HCT116 (cell line): ENCODE measurements at regions not wholly inside any gene's neighbourhood (a gene's known extent, or its start where the extent isn't known, plus 50 kb on each side); places are given as distances from the start of the nearest gene placed in this dataset.

ENCODE experiments used
- ATAC-seq: fragments of 200-7000 bp; cut with Tn5 transposase; 2 replicates; pipeline ENCODE4 v1.9.1; 2020; ENCODE audit warnings: mild to moderate bottlenecking, moderate library complexity
- BruUV-seq: library from RNA; stranded (reverse); fragments of 400-500 nt; replicated peaks from 2 replicates; lab custom pipeline; 2021; lab: Mats Ljungman, UMichigan
- CTCF ChIA-PET: fragments of 300-600 bp; sonication (Branson Sonifier 250); formaldehyde crosslinking; loops from one replicate; lab custom pipeline; 2021; ENCODE audit warnings: antibody characterized with exemption; lab: Charles Lee
- POLR2A ChIA-PET: fragments of 300-600, 350-600 bp; sonication (Branson Sonifier 250); formaldehyde crosslinking; loops from one replicate; lab custom pipeline; 2021; ENCODE audit warnings: antibody characterized with exemption; lab: Charles Lee
- RAD21 ChIA-PET, 2 experiments: fragments of 300-600 bp; sonication (Branson Sonifier 250); formaldehyde crosslinking; loops; one replicate each; lab custom pipeline; 2023; ENCODE audit warnings: low total read pairs in 2 of 2; ENCODE audit not compliant: uncharacterized antibody in 2 of 2, unreplicated experiment in 2 of 2, low non-redundant PET in 1 of 2; lab: Charles Lee
- DNase-seq: peaks from one replicate; pipeline ENCODE4 v3.0.0-alpha.2; 2010; ENCODE audit warnings: low read depth, low spot score
- H2AFZ ChIP-seq: fragments of 200-600 bp; shearing (Covaris generic), sonication (generic); 2 replicates; pipeline ENCODE4 v1.6.1; 2017; ENCODE audit warnings: low read depth, mixed run types, mixed read lengths, antibody characterized with exemption, low read length; ENCODE audit not compliant: poor library complexity, severe bottlenecking
- H3K27ac ChIP-seq: 2 replicates; pipeline ENCODE4 v1.5.1; 2012; ENCODE audit warnings: low read depth, low read length
- H3K27me3 ChIP-seq: fragments of 200-600 bp; sonication (generic); 2 replicates; pipeline ENCODE4 v1.6.1; 2016; ENCODE audit warnings: mixed run types, low read length, mixed read lengths; ENCODE audit not compliant: insufficient read depth
- H3K36me3 ChIP-seq, 2 experiments: fragments of 200-500 bp in 1 of 2; fragments of 200-600 bp in 1 of 2; sonication (Bioruptor generic) in 1 of 2; sonication (generic) in 1 of 2; 2 replicates each; pipeline versions ENCODE4 v1.5.1 to v1.6.1; 2014 to 2016; ENCODE audit warnings: low read length in 2 of 2, inconsistent platforms in 1 of 2, mixed read lengths in 1 of 2, mixed run types in 1 of 2; ENCODE audit not compliant: insufficient read depth in 2 of 2, control insufficient read depth in 1 of 2
- H3K4me1 ChIP-seq, 2 experiments: fragments of 200-600 bp in 1 of 2; sonication (generic) in 1 of 2; 2 replicates each; pipeline versions ENCODE4 v1.5.1 to v1.6.1; 2012 to 2017; ENCODE audit warnings: low read length in 2 of 2, inconsistent platforms in 1 of 2, mild to moderate bottlenecking in 1 of 2, mixed read lengths in 1 of 2, mixed run types in 1 of 2, moderate library complexity in 1 of 2; ENCODE audit not compliant: insufficient read depth in 2 of 2, control insufficient read depth in 1 of 2
- H3K4me2 ChIP-seq: fragments of 200-600 bp; sonication (generic); 2 replicates; pipeline ENCODE4 v1.6.1; 2017; ENCODE audit warnings: mixed run types, low read length, mixed read lengths
- H3K4me3 ChIP-seq, 2 experiments: fragments of 200-600 bp in 1 of 2; sonication (generic) in 1 of 2; replicated peaks in 1 of 2; 2 replicates each; pipeline ENCODE4 v1.5.1; 2011 to 2016; ENCODE audit warnings: low read length in 2 of 2, control low read depth in 1 of 2, low read depth in 1 of 2, mild to moderate bottlenecking in 1 of 2, mixed read lengths in 1 of 2, mixed run types in 1 of 2
- H3K79me2 ChIP-seq: fragments of 200-600 bp; sonication (generic); 2 replicates; pipeline ENCODE4 v1.6.1; 2017; ENCODE audit warnings: mild to moderate bottlenecking, mixed run types, low read length, moderate library complexity, mixed read lengths; ENCODE audit not compliant: insufficient read depth
- H3K9ac ChIP-seq: fragments of 200-600 bp; sonication (generic); 2 replicates; pipeline ENCODE4 v1.6.1; 2016; ENCODE audit warnings: low read length, mixed read lengths
- H3K9me2 ChIP-seq: fragments of 200-600 bp; sonication (generic), shearing (Covaris generic); 2 replicates; pipeline ENCODE4 v1.6.1; 2017; ENCODE audit warnings: mixed run types, mild to moderate bottlenecking, moderate library complexity; ENCODE audit not compliant: insufficient read depth
- H3K9me3 ChIP-seq, 2 experiments: fragments of 200-500 bp in 1 of 2; fragments of 200-600 bp in 1 of 2; sonication (Bioruptor generic) in 1 of 2; sonication (generic) in 1 of 2; 2 replicates each; pipeline ENCODE4 v1.6.1; 2014 to 2017; ENCODE audit warnings: low read length in 2 of 2, mixed read lengths in 2 of 2, inconsistent platforms in 1 of 2, low read depth in 1 of 2, mild to moderate bottlenecking in 1 of 2, mixed run types in 1 of 2, moderate library complexity in 1 of 2; ENCODE audit not compliant: control insufficient read depth in 1 of 2, insufficient read depth in 1 of 2
- H4K20me1 ChIP-seq: fragments of 200-600 bp; sonication (generic), shearing (Covaris generic); 2 replicates; pipeline ENCODE4 v1.6.1; 2017; ENCODE audit warnings: mixed run types, mild to moderate bottlenecking, moderate library complexity; ENCODE audit not compliant: insufficient read depth
- ATF3 ChIP-seq: IDR thresholded peaks from 2 replicates; pipeline ENCODE4 v1.6.1; 2012
- CEBPB ChIP-seq: IDR thresholded peaks from 2 replicates; pipeline ENCODE4 v1.6.1; 2012; ENCODE audit warnings: low read depth
- EGR1 ChIP-seq: IDR thresholded peaks from 2 replicates; pipeline ENCODE4 v1.6.1; 2012; ENCODE audit warnings: low read depth
- EZH2phosphoT487 ChIP-seq: fragments of 200-600 bp; IDR thresholded peaks from 2 replicates; pipeline ENCODE4 v1.6.1; 2018; ENCODE audit warnings: antibody characterized with exemption, borderline replicate concordance
- FOSL1 ChIP-seq: IDR thresholded peaks from 2 replicates; pipeline ENCODE4 v1.6.1; 2012; ENCODE audit warnings: low read depth
- JUND ChIP-seq: IDR thresholded peaks from 2 replicates; pipeline ENCODE4 v1.6.1; 2012
- MAX ChIP-seq: IDR thresholded peaks from 2 replicates; pipeline ENCODE4 v1.6.1; 2012
- POLR2A ChIP-seq: IDR thresholded peaks from 2 replicates; pipeline ENCODE4 v1.7.0; 2011; ENCODE audit warnings: borderline replicate concordance; ENCODE audit not compliant: insufficient read depth, insufficient read length; ENCODE audit errors: extremely low read depth
- POLR2AphosphoS5 ChIP-seq: IDR thresholded peaks from 2 replicates; pipeline ENCODE4 v1.6.1; 2011; ENCODE audit warnings: mild to moderate bottlenecking, low read depth, low read length, moderate library complexity
- RAD21 ChIP-seq: IDR thresholded peaks from 2 replicates; pipeline ENCODE4 v1.6.1; 2012; ENCODE audit warnings: low read depth, mild to moderate bottlenecking
- REST ChIP-seq: IDR thresholded peaks from 2 replicates; pipeline ENCODE4 v1.6.1; 2012; ENCODE audit warnings: low read depth
- SIN3A ChIP-seq: IDR thresholded peaks from 2 replicates; pipeline ENCODE4 v1.6.1; 2012; ENCODE audit warnings: low read depth
- SP1 ChIP-seq: IDR thresholded peaks from 2 replicates; pipeline ENCODE4 v1.6.1; 2012; ENCODE audit warnings: low read depth
- SRF ChIP-seq: IDR thresholded peaks from 2 replicates; pipeline ENCODE4 v1.6.1; 2012; ENCODE audit warnings: low read depth
- TCF7L2 ChIP-seq: IDR thresholded peaks from 2 replicates; pipeline ENCODE4 v1.7.0; 2011; ENCODE audit warnings: borderline replicate concordance, inconsistent platforms; ENCODE audit not compliant: insufficient read depth, insufficient read length; ENCODE audit errors: extremely low read depth
- ZBTB33 ChIP-seq: IDR thresholded peaks from 2 replicates; pipeline ENCODE4 v1.6.1; 2011; ENCODE audit warnings: mild to moderate bottlenecking, low read length, moderate library complexity; ENCODE audit not compliant: insufficient replicate concordance; ENCODE audit errors: extremely low read depth
- ZFX ChIP-seq: fragments of 450-650 bp; IDR thresholded peaks from 2 replicates; pipeline ENCODE4 v1.6.1; 2017
- ZNF274 ChIP-seq: fragments of 200-500 bp; sonication (Bioruptor generic); IDR thresholded peaks from 2 replicates; pipeline ENCODE4 v1.6.1; 2014; ENCODE audit warnings: mild to moderate bottlenecking, low read depth, low read length, inconsistent platforms
- intact Hi-C: fragments of 100-400 bp; cut with micrococcal nuclease; formaldehyde crosslinking; loops from 2 replicates; pipeline ENCODE4 v1.10.0; 2022

GRCh38 chr7:132041108-132041507 is 484.7 kb upstream of the PODXL start:
- no TSS peak for BruUV-seq
- no peak overlapping the region for H3K27ac ChIP-seq
- CTCF ChIA-PET, result interaction anchor here (2.1 kb wide), 1 partner anchor 8 kb away, joined by 5 read pairs; no protein-coding TSS in a partner anchor

More at GRCh38 chr7:132041108-132041507, 484.7 kb upstream of the PODXL start:
- Histone ChIP-seq H3K9ac (no peak overlapping the region), H3K9me3 (no peaks in the 10 kb centered on the region), H3K36me3 (no peaks in the 10 kb centered on the region), H3K4me3 (no peak overlapping the region), H3K79me2 (no peaks in the 10 kb centered on the region), H3K4me1 (no peaks in the 10 kb centered on the region), H2AFZ (no peak overlapping the region)
- intact Hi-C loops, result no loop called here
- RAD21 ChIA-PET, result no interaction called here
- no peak for DNase-seq
- POLR2A ChIA-PET, result no interaction called here
- TF ChIP-seq FOSL1, result no peak
- TF ChIP-seq SRF, result no peak
- TF ChIP-seq CEBPB, result no peak
- TF ChIP-seq ZFX, result no peak
- no peak for TF ChIP-seq REST
- TF ChIP-seq EGR1, result no peak
- no peak for TF ChIP-seq RAD21
- no peak for TF ChIP-seq SIN3A
- no peak for TF ChIP-seq ZNF274
- no peak for TF ChIP-seq ZBTB33
- no peak for TF ChIP-seq EZH2phosphoT487
- no peak for TF ChIP-seq TCF7L2
- TF ChIP-seq POLR2A, result no peak
- no peak for TF ChIP-seq JUND
- no peak for TF ChIP-seq SP1
- TF ChIP-seq MAX, result no peak
- TF ChIP-seq POLR2AphosphoS5, result no peak
- no peak for TF ChIP-seq ATF3
- TF ChIP-seq, all 23 proteins: peak for 0
- Histone ChIP-seq H4K20me1 (no peaks in the 10 kb centered on the region; the same call in 1 of the 2 replicates), H3K27me3 (peaks cover 30% of the 10 kb centered on the region), H3K9me2 (no peaks in the 10 kb centered on the region), H3K4me2 (no peak overlapping the region)
- ATAC-seq, result no peak
